Breast epithelium (tissue), 4 donors: ENCODE measurements at regions not wholly inside any gene's neighbourhood (a gene's known extent, or its start where the extent isn't known, plus 50 kb on each side); places are given as distances from the start of the nearest gene placed in this dataset.

Experiments used
- DNase-seq, 2 donors: peaks; one replicate each; pipeline ENCODE4 v3.0.0-alpha.2; 2019; ENCODE audit warnings: low spot score in 2 of 2
- H3K27ac ChIP-seq, 2 donors: fragments of 200-600 bp; sonication (generic) in 1 of 2; one replicate each; pipeline ENCODE4 v1.5.1; 2016 to 2019; ENCODE audit warnings: mild to moderate bottlenecking in 1 of 2
- H3K27me3 ChIP-seq, 2 donors: fragments of 200-600 bp; sonication (generic) in 1 of 2; one replicate each; pipeline versions ENCODE4 v1.5.1 to v1.6.0; 2017 to 2019; ENCODE audit warnings: control low read depth in 1 of 2, mild to moderate bottlenecking in 1 of 2
- H3K36me3 ChIP-seq: fragments of 200-600 bp; one replicate; pipeline ENCODE4 v1.5.1; 2019
- H3K4me1 ChIP-seq, 2 donors: fragments of 200-600 bp; sonication (generic); one replicate each; pipeline ENCODE4 v1.5.1; 2016 to 2019; ENCODE audit warnings: control low read depth in 1 of 2
- H3K4me3 ChIP-seq, 3 donors: fragments of 200-600 bp; sonication (generic); 1 replicate in 2 of 3; 2 replicates in 1 of 3; pipeline ENCODE4 v1.5.1; 2016 to 2019; ENCODE audit warnings: mild to moderate bottlenecking in 3 of 3, moderate library complexity in 2 of 3
- H3K9me3 ChIP-seq, 2 donors: fragments of 200-600 bp; sonication (generic) in 1 of 2; one replicate each; pipeline ENCODE4 v1.5.1; 2016 to 2019; ENCODE audit warnings: control low read depth in 1 of 2
- CTCF ChIP-seq, 3 donors: fragments of 450-650 bp; IDR thresholded peaks; one replicate each; pipeline ENCODE4 v1.5.1; 2016 to 2017; ENCODE audit warnings: antibody characterized with exemption in 3 of 3, mild to moderate bottlenecking in 3 of 3, moderate library complexity in 3 of 3
- POLR2A ChIP-seq: fragments of 450-650 bp; IDR thresholded peaks from one replicate; pipeline ENCODE4 v1.6.1; 2016; ENCODE audit warnings: antibody characterized with exemption, mild to moderate bottlenecking, moderate library complexity
- POLR2AphosphoS5 ChIP-seq, 3 donors: sonication (generic); formaldehyde crosslinking; IDR thresholded peaks; one replicate each; pipeline ENCODE4 v1.6.1; 2017; ENCODE audit warnings: antibody characterized with exemption in 3 of 3
- intact Hi-C: fragments of 100-400 bp; cut with DNase I; formaldehyde crosslinking; loops from one replicate; pipeline ENCODE4 v1.15.1; 2023; ENCODE audit warnings: low total_unique reads

- Histone ChIP-seq H3K4me3 (peak overlapping the region in 2 of 3 donors; percentile 4 to 54), H3K4me1 (no peaks in the 10 kb centered on the region), H3K36me3 (no peaks in the 10 kb centered on the region), H3K27me3 (no peaks in the 10 kb centered on the region), H3K9me3 (no peaks in the 10 kb centered on the region), H3K27ac (peak overlapping the region; percentile 43 to 73)
- TF ChIP-seq POLR2A (no peak), POLR2AphosphoS5 (IDR thresholded peaks at IDR 0.05) (no peak), CTCF (IDR thresholded peaks at IDR 0.05) (peak in 2 of 3 donors; percentile 69 to 74)
- intact Hi-C loops = loop anchor here (10.0 kb wide), 1 partner anchor 172 kb away; no protein-coding TSS in a partner anchor
- DNase-seq = peak in 1 of 2 donors; percentile 51
These were observed 52.9 kb upstream of the FDX1 start for GRCh38 chr11:110376711-110377324.

GRCh38 chr11:110377434-110377833 is 52.3 kb upstream of the FDX1 start:
- H3K4me3 ChIP-seq = no peak overlapping the region
- no peaks in the 10 kb centered on the region for H3K36me3 ChIP-seq
- intact Hi-C loops = loop anchor here (10.0 kb wide), 1 partner anchor 173 kb away; no protein-coding TSS in a partner anchor
- TF ChIP-seq POLR2AphosphoS5 (IDR thresholded peaks at IDR 0.05) (no peak), CTCF (IDR thresholded peaks at IDR 0.05) (no peak), POLR2A (no peak)
- H3K27me3 ChIP-seq = no peaks in the 10 kb centered on the region
- no peak for DNase-seq
- peak overlapping the region in 1 of 2 donors; percentile 43 for H3K27ac ChIP-seq
- H3K4me1 ChIP-seq = no peaks in the 10 kb centered on the region
- H3K9me3 ChIP-seq = no peaks in the 10 kb centered on the region

- DNase-seq = no peak
- H3K4me1 ChIP-seq = no peaks in the 10 kb centered on the region
- TF ChIP-seq POLR2AphosphoS5 (IDR thresholded peaks at IDR 0.05) = no peak
- TF ChIP-seq POLR2A = no peak
- TF ChIP-seq CTCF (IDR thresholded peaks at IDR 0.05) = no peak
- intact Hi-C loops = loop anchor here (10.0 kb wide), 1 partner anchor 174 kb away; no protein-coding TSS in a partner anchor
- H3K4me3 ChIP-seq = no peak overlapping the region
- H3K36me3 ChIP-seq = no peaks in the 10 kb centered on the region
- no peaks in the 10 kb centered on the region for H3K9me3 ChIP-seq
- H3K27ac ChIP-seq = no peak overlapping the region
- H3K27me3 ChIP-seq = no peaks in the 10 kb centered on the region
These were observed 50.5 kb upstream of the FDX1 start for GRCh38 chr11:110379261-110379660.

GRCh38 chr11:110379936-110380335 is 49.8 kb upstream of the FDX1 start:
- no peak overlapping the region for H3K27ac ChIP-seq
- intact Hi-C loops = loop anchor here (10.0 kb wide), 1 partner anchor 175 kb away; no protein-coding TSS in a partner anchor
- no peak for DNase-seq

More at GRCh38 chr11:110379936-110380335, 49.8 kb upstream of the FDX1 start:
- H3K4me3 ChIP-seq = no peak overlapping the region
- H3K9me3 ChIP-seq = no peaks in the 10 kb centered on the region
- TF ChIP-seq POLR2AphosphoS5 (IDR thresholded peaks at IDR 0.05) = no peak
- H3K36me3 ChIP-seq = no peaks in the 10 kb centered on the region
- H3K27me3 ChIP-seq = no peaks in the 10 kb centered on the region
- H3K4me1 ChIP-seq = no peaks in the 10 kb centered on the region
